ENCODE measurements at regions not wholly inside any gene's neighbourhood (a gene's known extent, or its start where the extent isn't known, plus 50 kb on each side); places are given as distances from the start of the nearest gene placed in this dataset.

GRCh38 chrX:12052109-12052508, 86.2 kb upstream of the FRMPD4 start:
- no peaks in the 10 kb centered on the region for H3K4me1 ChIP-seq

GRCh38 chrX:12058087-12058486, 80.2 kb upstream of the FRMPD4 start:
- no peak for TF ChIP-seq CTCF (IDR thresholded peaks at IDR 0.05)
- TF ChIP-seq POLR2AphosphoS5 (IDR thresholded peaks at IDR 0.05), result no peak
- TF ChIP-seq POLR2A (IDR thresholded peaks at IDR 0.05), result no peak
- Histone ChIP-seq H3K4me1 (no peaks in the 10 kb centered on the region), H3K27me3 (peaks cover 0 to 12% of the 10 kb centered on the region in 2 donors), H3K4me3 (no peak overlapping the region), H3K36me3 (no peaks in the 10 kb centered on the region), H3K9me3 (no peaks in the 10 kb centered on the region), H3K27ac (no peak overlapping the region)
- intact Hi-C loops (cut with DNase I; ENCODE audit: low total_unique reads), result no loop called here
- no peak for DNase-seq (ENCODE audit: low spot score in 2 of 2)

More at GRCh38 chrX:12052109-12052508, 86.2 kb upstream of the FRMPD4 start:
- Histone ChIP-seq H3K4me3 (no peak overlapping the region), H3K27me3 (peaks cover 0 to 3% of the 10 kb centered on the region in 2 donors), H3K36me3 (no peaks in the 10 kb centered on the region), H3K27ac (no peak overlapping the region), H3K9me3 (peaks cover 5 to 8% of the 10 kb centered on the region in 2 donors)
- TF ChIP-seq CTCF (IDR thresholded peaks at IDR 0.05) (no peak), POLR2AphosphoS5 (IDR thresholded peaks at IDR 0.05) (no peak), POLR2A (IDR thresholded peaks at IDR 0.05) (no peak)
- intact Hi-C loops (cut with DNase I; ENCODE audit: low total_unique reads), result no loop called here
- no peak for DNase-seq (ENCODE audit: low spot score in 2 of 2)

GRCh38 chrX:12060489-12061260, 77.6 kb upstream of the FRMPD4 start:
- intact Hi-C loops (cut with DNase I; ENCODE audit: low total_unique reads), result no loop called here
- no peak for DNase-seq (ENCODE audit: low spot score in 2 of 2)
- TF ChIP-seq CTCF (IDR thresholded peaks at IDR 0.05), result no peak
- no peak for TF ChIP-seq POLR2AphosphoS5 (IDR thresholded peaks at IDR 0.05)
- no peak for TF ChIP-seq POLR2A (IDR thresholded peaks at IDR 0.05)

GRCh38 chrX:12065251-12065650, 73.0 kb upstream of the FRMPD4 start:
- no peaks in the 10 kb centered on the region for H3K4me1 ChIP-seq
- peaks cover 0 to 37% of the 10 kb centered on the region in 2 donors for H3K27me3 ChIP-seq
- H3K27ac ChIP-seq, result no peak overlapping the region
- H3K9me3 ChIP-seq, result no peaks in the 10 kb centered on the region
- TF ChIP-seq POLR2A (IDR thresholded peaks at IDR 0.05) (no peak), CTCF (IDR thresholded peaks at IDR 0.05) (no peak), POLR2AphosphoS5 (IDR thresholded peaks at IDR 0.05) (no peak)
- no peaks in the 10 kb centered on the region for H3K36me3 ChIP-seq
- DNase-seq (ENCODE audit: low spot score in 2 of 2), result no peak
- intact Hi-C loops (cut with DNase I; ENCODE audit: low total_unique reads), result no loop called here
- no peak overlapping the region for H3K4me3 ChIP-seq

More at GRCh38 chrX:12060489-12061260, 77.6 kb upstream of the FRMPD4 start:
- Histone ChIP-seq H3K27ac (no peak overlapping the region), H3K9me3 (no peaks in the 10 kb centered on the region), H3K4me1 (no peaks in the 10 kb centered on the region), H3K4me3 (no peak overlapping the region), H3K27me3 (peaks cover 0 to 12% of the 10 kb centered on the region in 2 donors), H3K36me3 (no peaks in the 10 kb centered on the region)

GRCh38 chrX:12076046-12076445, 62.2 kb upstream of the FRMPD4 start:
- Histone ChIP-seq H3K9me3 (no peaks in the 10 kb centered on the region), H3K4me1 (no peaks in the 10 kb centered on the region), H3K27ac (no peak overlapping the region), H3K36me3 (no peaks in the 10 kb centered on the region), H3K27me3 (peaks cover 0 to 46% of the 10 kb centered on the region in 2 donors), H3K4me3 (no peak overlapping the region)
- intact Hi-C loops (cut with DNase I; ENCODE audit: low total_unique reads), result no loop called here
- TF ChIP-seq POLR2A (IDR thresholded peaks at IDR 0.05) (no peak), POLR2AphosphoS5 (IDR thresholded peaks at IDR 0.05) (no peak), CTCF (IDR thresholded peaks at IDR 0.05) (no peak)
- no peak for DNase-seq (ENCODE audit: low spot score in 2 of 2)

Data from breast epithelium (tissue), 4 donors.